ENCODE measurements at regions not wholly inside any gene's neighbourhood (a gene's known extent, or its start where the extent isn't known, plus 50 kb on each side); places are given as distances from the start of the nearest gene placed in this dataset.

GRCh38 chr3:191123946-191124345 lies 75.1 kb upstream of the OSTN start:
- Histone ChIP-seq H3K36me3 (ENCODE audit: control insufficient read depth, insufficient read depth, low read length) (no peaks in the 10 kb centered on the region), H3K27me3 (ENCODE audit: control insufficient read depth, insufficient read depth, low read length) (no peaks in the 10 kb centered on the region), H3K9me3 (ENCODE audit: control insufficient read depth, low read depth, low read length) (peaks cover 9% of the 10 kb centered on the region), H3K4me3 (ENCODE audit: low read length) (no peak overlapping the region), H3K4me1 (ENCODE audit: control insufficient read depth, insufficient read depth, low read length) (no peaks in the 10 kb centered on the region), H3K27ac (ENCODE audit: low read length) (no peak overlapping the region)
- WGBS (ENCODE audit: insufficient coverage, low lambda C conversion rate): no CpG with 5 or more reads among the region's 2 CpGs
- no peak for DNase-seq

DNA sequence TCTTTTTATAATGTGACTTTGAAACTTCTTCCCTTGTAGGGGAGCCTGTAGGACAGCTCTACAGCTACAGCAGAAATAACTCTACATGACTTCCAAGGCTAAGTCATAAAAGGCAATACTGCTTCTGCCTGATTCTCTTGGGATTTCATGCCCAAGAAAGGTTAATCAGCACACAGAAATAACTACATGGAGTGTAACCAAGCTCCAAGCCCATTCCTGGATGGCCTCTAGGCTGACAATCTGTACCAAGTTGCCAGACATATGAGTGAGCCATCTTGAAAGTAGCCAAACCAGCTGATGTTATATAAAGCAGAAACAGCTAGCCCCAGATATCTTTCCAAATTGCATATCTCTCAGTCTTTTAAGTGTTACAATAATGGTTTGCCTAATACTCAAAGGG lies 75.8 kb upstream of the OSTN start:
- peaks cover 9% of the 10 kb centered on the region for H3K9me3 ChIP-seq (ENCODE audit: control insufficient read depth, low read depth, low read length)
- DNase-seq: no peak
- H3K4me1 ChIP-seq (ENCODE audit: control insufficient read depth, insufficient read depth, low read length): no peaks in the 10 kb centered on the region
- no peak overlapping the region for H3K4me3 ChIP-seq (ENCODE audit: low read length)
- H3K27me3 ChIP-seq (ENCODE audit: control insufficient read depth, insufficient read depth, low read length): no peaks in the 10 kb centered on the region
- no peak overlapping the region for H3K27ac ChIP-seq (ENCODE audit: low read length)
- H3K36me3 ChIP-seq (ENCODE audit: control insufficient read depth, insufficient read depth, low read length): no peaks in the 10 kb centered on the region

DNA sequence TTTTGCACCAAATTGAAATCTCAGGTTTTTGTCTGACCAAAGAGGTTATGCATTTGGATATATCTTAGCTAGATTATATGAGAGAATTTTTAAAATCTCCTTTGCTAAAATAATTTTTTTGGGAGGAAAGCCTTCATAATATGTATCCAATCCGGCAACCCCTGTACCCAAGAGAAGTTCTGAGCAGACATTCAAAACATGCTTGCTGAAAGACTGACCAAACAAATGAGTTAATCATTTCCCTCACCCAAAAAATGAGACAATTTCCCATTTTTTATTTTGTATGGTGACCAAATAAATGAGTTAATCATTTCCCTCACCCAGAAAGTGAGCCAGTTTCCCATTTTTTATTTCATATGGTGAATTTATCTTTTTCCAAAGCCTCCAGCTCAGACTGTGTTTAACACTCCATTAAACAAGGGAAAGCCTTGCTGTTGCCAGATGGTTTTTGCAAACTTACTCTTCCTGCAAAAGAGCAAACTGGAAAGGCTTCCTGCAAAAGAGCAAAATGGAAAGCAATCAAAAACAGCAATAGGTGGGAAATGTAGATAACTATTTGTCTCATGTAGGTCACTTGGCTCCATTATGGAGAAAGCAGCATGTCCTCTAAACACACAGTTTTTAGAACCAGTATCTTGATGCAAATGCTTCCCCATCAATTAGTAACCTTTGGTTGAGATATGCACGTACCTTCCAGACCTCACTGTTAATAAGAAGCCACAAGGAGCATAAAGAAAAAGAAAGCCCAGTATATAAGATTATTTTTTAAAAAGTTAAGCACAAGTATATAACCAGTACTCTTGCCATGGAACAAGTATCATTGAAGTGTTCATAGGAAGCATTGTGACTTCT lies 78.4 kb upstream of the OSTN start:
- WGBS (ENCODE audit: insufficient coverage, low lambda C conversion rate): no CpG with 5 or more reads among the region's 2 CpGs
- Histone ChIP-seq H3K36me3 (ENCODE audit: control insufficient read depth, insufficient read depth, low read length) (no peaks in the 10 kb centered on the region), H3K27me3 (ENCODE audit: control insufficient read depth, insufficient read depth, low read length) (no peaks in the 10 kb centered on the region), H3K4me1 (ENCODE audit: control insufficient read depth, insufficient read depth, low read length) (no peaks in the 10 kb centered on the region), H3K4me3 (ENCODE audit: low read length) (no peak overlapping the region), H3K27ac (ENCODE audit: low read length) (no peak overlapping the region), H3K9me3 (ENCODE audit: control insufficient read depth, low read depth, low read length) (peaks cover 9% of the 10 kb centered on the region)
- DNase-seq: no peak

GRCh38 chr3:191119415-191120295 lies 79.4 kb upstream of the OSTN start:
- Histone ChIP-seq H3K36me3 (ENCODE audit: control insufficient read depth, insufficient read depth, low read length) (no peaks in the 10 kb centered on the region), H3K27me3 (ENCODE audit: control insufficient read depth, insufficient read depth, low read length) (no peaks in the 10 kb centered on the region), H3K27ac (ENCODE audit: low read length) (no peak overlapping the region), H3K4me3 (ENCODE audit: low read length) (no peak overlapping the region), H3K4me1 (ENCODE audit: control insufficient read depth, insufficient read depth, low read length) (no peaks in the 10 kb centered on the region), H3K9me3 (ENCODE audit: control insufficient read depth, low read depth, low read length) (no peaks in the 10 kb centered on the region)
- WGBS (ENCODE audit: insufficient coverage, low lambda C conversion rate): 100% methylated on average over 1 of the region's 3 CpGs
- DNase-seq: no peak

GRCh38 chr3:191111722-191112121 lies 87.3 kb upstream of the OSTN start:
- DNase-seq: no peak
- no peaks in the 10 kb centered on the region for H3K9me3 ChIP-seq (ENCODE audit: control insufficient read depth, low read depth, low read length)
- no CpG with 5 or more reads among the region's 3 CpGs for WGBS (ENCODE audit: insufficient coverage, low lambda C conversion rate)

DNA sequence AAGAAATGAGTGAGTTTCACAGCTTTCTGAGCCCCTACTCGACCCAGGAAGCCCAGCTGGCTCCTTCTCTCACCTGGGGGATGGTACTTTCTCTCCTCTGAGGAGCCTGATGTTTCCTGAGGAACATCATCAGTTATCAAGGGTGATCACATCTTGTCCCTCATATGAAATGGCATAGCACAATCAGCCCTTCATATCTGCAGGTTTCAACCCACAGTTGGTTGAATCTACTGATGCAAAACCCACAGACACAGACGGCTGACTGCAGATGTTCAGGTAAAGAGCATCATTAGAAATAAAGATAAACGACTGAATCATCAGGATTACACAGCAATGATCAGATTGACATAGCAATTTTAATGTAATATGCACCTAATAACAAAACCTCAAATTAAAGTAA lies 93.6 kb upstream of the OSTN start:
- no peaks in the 10 kb centered on the region for H3K27me3 ChIP-seq (ENCODE audit: control insufficient read depth, insufficient read depth, low read length)
- WGBS (ENCODE audit: insufficient coverage, low lambda C conversion rate): 75% methylated on average over 2 of the region's 3 CpGs
- no peaks in the 10 kb centered on the region for H3K9me3 ChIP-seq (ENCODE audit: control insufficient read depth, low read depth, low read length)
- DNase-seq: no peak
- no peak overlapping the region for H3K27ac ChIP-seq (ENCODE audit: low read length)
- no peaks in the 10 kb centered on the region for H3K36me3 ChIP-seq (ENCODE audit: control insufficient read depth, insufficient read depth, low read length)
- no peak overlapping the region for H3K4me3 ChIP-seq (ENCODE audit: low read length)
- H3K4me1 ChIP-seq (ENCODE audit: control insufficient read depth, insufficient read depth, low read length): no peaks in the 10 kb centered on the region

More at GRCh38 chr3:191111722-191112121, 87.3 kb upstream of the OSTN start:
- no peak overlapping the region for H3K4me3 ChIP-seq (ENCODE audit: low read length)
- no peaks in the 10 kb centered on the region for H3K36me3 ChIP-seq (ENCODE audit: control insufficient read depth, insufficient read depth, low read length)
- no peak overlapping the region for H3K27ac ChIP-seq (ENCODE audit: low read length)
- H3K4me1 ChIP-seq (ENCODE audit: control insufficient read depth, insufficient read depth, low read length): no peaks in the 10 kb centered on the region
- no peaks in the 10 kb centered on the region for H3K27me3 ChIP-seq (ENCODE audit: control insufficient read depth, insufficient read depth, low read length)

GRCh38 chr3:191100516-191100915 lies 98.5 kb upstream of the OSTN start:
- no peaks in the 10 kb centered on the region for H3K4me1 ChIP-seq (ENCODE audit: control insufficient read depth, insufficient read depth, low read length)
- no peak for DNase-seq
- no peak overlapping the region for H3K27ac ChIP-seq (ENCODE audit: low read length)
- H3K27me3 ChIP-seq (ENCODE audit: control insufficient read depth, insufficient read depth, low read length): no peaks in the 10 kb centered on the region
- no peak overlapping the region for H3K4me3 ChIP-seq (ENCODE audit: low read length)
- H3K36me3 ChIP-seq (ENCODE audit: control insufficient read depth, insufficient read depth, low read length): no peaks in the 10 kb centered on the region
- no peaks in the 10 kb centered on the region for H3K9me3 ChIP-seq (ENCODE audit: control insufficient read depth, low read depth, low read length)
- 94% methylated on average over 3 of the region's 4 CpGs for WGBS (ENCODE audit: insufficient coverage, low lambda C conversion rate)

GRCh38 chr3:191094057-191094845 lies 104.8 kb upstream of the OSTN start:
- Histone ChIP-seq H3K9me3 (ENCODE audit: control insufficient read depth, low read depth, low read length) (no peaks in the 10 kb centered on the region), H3K27ac (ENCODE audit: low read length) (no peak overlapping the region), H3K4me3 (ENCODE audit: low read length) (no peak overlapping the region), H3K36me3 (ENCODE audit: control insufficient read depth, insufficient read depth, low read length) (no peaks in the 10 kb centered on the region), H3K4me1 (ENCODE audit: control insufficient read depth, insufficient read depth, low read length) (no peaks in the 10 kb centered on the region), H3K27me3 (ENCODE audit: control insufficient read depth, insufficient read depth, low read length) (no peaks in the 10 kb centered on the region)
- 86% methylated on average over 3 of the region's 3 CpGs for WGBS (ENCODE audit: insufficient coverage, low lambda C conversion rate)
- DNase-seq: no peak

DNA sequence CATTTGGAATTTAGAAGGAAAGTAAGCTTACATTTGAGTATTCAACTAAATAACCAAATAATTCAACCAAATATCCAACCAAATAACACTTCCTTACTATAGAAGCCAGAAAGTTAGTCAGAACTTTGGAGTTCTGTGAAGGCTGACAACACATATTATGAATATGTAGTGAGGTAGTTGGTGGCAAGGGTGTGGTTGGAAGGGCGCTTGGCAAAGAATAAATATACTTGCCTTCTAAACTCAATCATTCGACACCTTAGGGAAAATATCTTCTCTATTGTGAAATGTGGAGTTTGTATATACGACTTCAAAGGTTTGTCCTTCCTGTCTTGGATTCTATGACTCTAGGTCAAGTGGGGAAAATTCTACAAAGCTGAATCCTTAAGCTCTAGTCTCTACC lies 111.7 kb upstream of the OSTN start:
- Histone ChIP-seq H3K4me3 (ENCODE audit: low read length) (no peak overlapping the region), H3K9me3 (ENCODE audit: control insufficient read depth, low read depth, low read length) (no peaks in the 10 kb centered on the region), H3K4me1 (ENCODE audit: control insufficient read depth, insufficient read depth, low read length) (no peaks in the 10 kb centered on the region), H3K27ac (ENCODE audit: low read length) (no peak overlapping the region), H3K27me3 (ENCODE audit: control insufficient read depth, insufficient read depth, low read length) (no peaks in the 10 kb centered on the region), H3K36me3 (ENCODE audit: control insufficient read depth, insufficient read depth, low read length) (no peaks in the 10 kb centered on the region)
- WGBS (ENCODE audit: insufficient coverage, low lambda C conversion rate): 93% methylated on average over 2 of the region's 3 CpGs
- DNase-seq: no peak

DNA sequence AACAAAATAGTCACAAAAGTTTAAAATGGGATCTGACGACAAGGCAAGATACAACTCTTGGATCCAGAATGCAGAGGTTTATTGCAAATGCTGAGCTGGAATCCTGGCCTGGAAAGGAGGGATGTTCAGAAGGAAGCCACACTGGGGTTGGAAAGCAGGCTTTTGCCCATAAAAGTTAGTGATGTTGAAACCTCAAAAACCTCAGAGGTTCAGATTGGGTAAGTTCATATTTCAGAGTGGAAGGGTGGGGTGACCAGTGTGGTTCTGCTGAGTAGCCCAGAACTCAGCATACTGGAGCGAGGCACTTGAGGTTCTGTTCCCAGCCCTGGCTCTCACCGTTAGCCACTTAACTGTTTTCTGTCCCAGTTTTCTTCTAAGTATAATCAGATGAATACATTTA lies 114.0 kb upstream of the OSTN start:
- no peaks in the 10 kb centered on the region for H3K9me3 ChIP-seq (ENCODE audit: control insufficient read depth, low read depth, low read length)
- H3K36me3 ChIP-seq (ENCODE audit: control insufficient read depth, insufficient read depth, low read length): no peaks in the 10 kb centered on the region
- no peaks in the 10 kb centered on the region for H3K27me3 ChIP-seq (ENCODE audit: control insufficient read depth, insufficient read depth, low read length)
- H3K4me3 ChIP-seq (ENCODE audit: low read length): no peak overlapping the region
- H3K27ac ChIP-seq (ENCODE audit: low read length): no peak overlapping the region
- no CpG with 5 or more reads among the region's 3 CpGs for whole genome bisulfite sequencing (ENCODE audit: insufficient coverage, low lambda C conversion rate)
- DNase-seq: no peak
- no peaks in the 10 kb centered on the region for H3K4me1 ChIP-seq (ENCODE audit: control insufficient read depth, insufficient read depth, low read length)

Data from large intestine (tissue), 3 donors.